ENCODE measurements at regions not wholly inside any gene's neighbourhood (a gene's known extent, or its start where the extent isn't known, plus 50 kb on each side); places are given as distances from the start of the nearest gene placed in this dataset.
"Not testable (repeated sequence)": the region's sequence is repeated elsewhere in the genome, so short reads cannot be mapped to it uniquely, and the experiment has no call there.

- intact Hi-C loops (cut with micrococcal nuclease; ENCODE audit: unreplicated experiment): no loop called here
These were observed 344.3 kb downstream of the GADD45G start for GRCh38 chr9:89949111-89949510.

GRCh38 chr9:89951675-89952074, 346.9 kb downstream of the GADD45G start:
- no peaks in the 10 kb centered on the region for H3K4me1 Mint-ChIP-seq (ENCODE audit: low read depth, unreplicated experiment)
- no peaks in the 10 kb centered on the region for H3K36me3 ChIP-seq (ENCODE audit: control insufficient read depth, insufficient read depth, low read length)
- H3K4me3 ChIP-seq (ENCODE audit: low read depth, low read length): no peak overlapping the region
- TF ChIP-seq CTCF (IDR thresholded peaks at IDR 0.05; ENCODE audit: insufficient read depth in 1 of 2, low read depth in 1 of 2, low read length in 1 of 2, severe bottlenecking in 1 of 2, unreplicated experiment in 1 of 2): no peak
- no peaks in the 10 kb centered on the region for H3K4me1 ChIP-seq
- POLR2A ChIA-PET: no interaction called here
- intact Hi-C loops (cut with micrococcal nuclease; ENCODE audit: unreplicated experiment): no loop called here
- no peak for DNase-seq
- H3K4me3 Mint-ChIP-seq (ENCODE audit: unreplicated experiment): no peak overlapping the region
- BruUV-seq (replicated peaks): no TSS peak
- H3K27ac Mint-ChIP-seq (ENCODE audit: unreplicated experiment): no peak overlapping the region
- no peaks in the 10 kb centered on the region for H3K27me3 ChIP-seq (replicated peaks; ENCODE audit: control insufficient read depth, insufficient read depth, low read length)
- H3K27me3 Mint-ChIP-seq (ENCODE audit: insufficient read depth, unreplicated experiment): no peaks in the 10 kb centered on the region
- no peaks in the 10 kb centered on the region for H3K9me3 ChIP-seq
- CTCF ChIA-PET: no interaction called here
- H3K9me3 Mint-ChIP-seq (ENCODE audit: unreplicated experiment): no peaks in the 10 kb centered on the region
- H3K36me3 Mint-ChIP-seq (ENCODE audit: insufficient read depth, unreplicated experiment): no peaks in the 10 kb centered on the region

More at GRCh38 chr9:89949111-89949510, 344.3 kb downstream of the GADD45G start:
- Mint-ChIP-seq H3K27me3 (ENCODE audit: insufficient read depth, unreplicated experiment) (no peaks in the 10 kb centered on the region), H3K4me1 (ENCODE audit: low read depth, unreplicated experiment) (no peaks in the 10 kb centered on the region), H3K9me3 (ENCODE audit: unreplicated experiment) (no peaks in the 10 kb centered on the region), H3K36me3 (ENCODE audit: insufficient read depth, unreplicated experiment) (no peaks in the 10 kb centered on the region), H3K27ac (ENCODE audit: unreplicated experiment) (no peak overlapping the region), H3K4me3 (ENCODE audit: unreplicated experiment) (no peak overlapping the region)
- H3K4me3 ChIP-seq (ENCODE audit: low read depth, low read length): no peak overlapping the region
- ChIA-PET POLR2A (no interaction called here), CTCF (no interaction called here)
- BruUV-seq (replicated peaks): no TSS peak
- no peak for TF ChIP-seq CTCF (IDR thresholded peaks at IDR 0.05; ENCODE audit: insufficient read depth in 1 of 2, low read depth in 1 of 2, low read length in 1 of 2, severe bottlenecking in 1 of 2, unreplicated experiment in 1 of 2)
- no peaks in the 10 kb centered on the region for H3K4me1 ChIP-seq
- H3K27me3 ChIP-seq (replicated peaks; ENCODE audit: control insufficient read depth, insufficient read depth, low read length): no peaks in the 10 kb centered on the region
- no peaks in the 10 kb centered on the region for H3K36me3 ChIP-seq (ENCODE audit: control insufficient read depth, insufficient read depth, low read length)
- no peaks in the 10 kb centered on the region for H3K9me3 ChIP-seq
- no peak for DNase-seq

GRCh38 chr9:89952401-89952800, 347.6 kb downstream of the GADD45G start:
- Histone ChIP-seq H3K9me3 (no peaks in the 10 kb centered on the region), H3K4me3 (ENCODE audit: low read depth, low read length) (no peak overlapping the region), H3K4me1 (no peaks in the 10 kb centered on the region), H3K27me3 (replicated peaks; ENCODE audit: control insufficient read depth, insufficient read depth, low read length) (no peaks in the 10 kb centered on the region), H3K36me3 (ENCODE audit: control insufficient read depth, insufficient read depth, low read length) (no peaks in the 10 kb centered on the region)
- Mint-ChIP-seq H3K9me3 (ENCODE audit: unreplicated experiment) (no peaks in the 10 kb centered on the region), H3K4me3 (ENCODE audit: unreplicated experiment) (no peak overlapping the region), H3K36me3 (ENCODE audit: insufficient read depth, unreplicated experiment) (no peaks in the 10 kb centered on the region), H3K27ac (ENCODE audit: unreplicated experiment) (no peak overlapping the region), H3K4me1 (ENCODE audit: low read depth, unreplicated experiment) (no peaks in the 10 kb centered on the region), H3K27me3 (ENCODE audit: insufficient read depth, unreplicated experiment) (no peaks in the 10 kb centered on the region)
- no peak for TF ChIP-seq CTCF (IDR thresholded peaks at IDR 0.05; ENCODE audit: insufficient read depth in 1 of 2, low read depth in 1 of 2, low read length in 1 of 2, severe bottlenecking in 1 of 2, unreplicated experiment in 1 of 2)
- ChIA-PET CTCF (no interaction called here), POLR2A (no interaction called here)
- BruUV-seq (replicated peaks): no TSS peak
- intact Hi-C loops (cut with micrococcal nuclease; ENCODE audit: unreplicated experiment): no loop called here
- no peak for DNase-seq

- H3K4me1 Mint-ChIP-seq (ENCODE audit: low read depth, unreplicated experiment); H3K4me1 ChIP-seq; H3K27ac Mint-ChIP-seq (ENCODE audit: unreplicated experiment); H3K4me3 Mint-ChIP-seq (ENCODE audit: unreplicated experiment); H3K9me3 ChIP-seq; H3K36me3 Mint-ChIP-seq (ENCODE audit: insufficient read depth, unreplicated experiment); intact Hi-C loops (cut with micrococcal nuclease; ENCODE audit: unreplicated experiment); H3K36me3 ChIP-seq (ENCODE audit: control insufficient read depth, insufficient read depth, low read length); H3K27me3 ChIP-seq (replicated peaks; ENCODE audit: control insufficient read depth, insufficient read depth, low read length); DNase-seq; CTCF ChIA-PET; H3K4me3 ChIP-seq (ENCODE audit: low read depth, low read length); BruUV-seq (replicated peaks); POLR2A ChIA-PET; H3K27me3 Mint-ChIP-seq (ENCODE audit: insufficient read depth, unreplicated experiment); H3K9me3 Mint-ChIP-seq (ENCODE audit: unreplicated experiment): not testable (repeated sequence)
These were observed 348.5 kb downstream of the GADD45G start for GRCh38 chr9:89953263-89953662.

Measured in Caco-2 (cell line).